HFFc6 (cell line): ENCODE measurements at regions not wholly inside any gene's neighbourhood (a gene's known extent, or its start where the extent isn't known, plus 50 kb on each side); places are given as distances from the start of the nearest gene placed in this dataset.

Experiments used
- DNase-seq: peaks from one replicate; pipeline ENCODE4 v3.0.0-alpha.2; 2018
- H3K27ac Mint-ChIP-seq: 2 replicates; pipeline ENCODE4 v1.8.0; 2020; ENCODE audit warnings: mild to moderate bottlenecking, mixed read lengths
- H3K27me3 Mint-ChIP-seq: 2 replicates; pipeline ENCODE4 v1.8.0; 2021; ENCODE audit warnings: mild to moderate bottlenecking, moderate library complexity, mixed read lengths; ENCODE audit not compliant: insufficient read depth
- H3K36me3 Mint-ChIP-seq: 2 replicates; pipeline ENCODE4 v1.8.0; 2021; ENCODE audit warnings: low read depth, mixed read lengths
- H3K4me1 Mint-ChIP-seq: 2 replicates; pipeline ENCODE4 v1.8.0; 2020; ENCODE audit warnings: low read depth, mixed read lengths
- H3K4me3 Mint-ChIP-seq: 2 replicates; pipeline ENCODE4 v1.8.0; 2020; ENCODE audit warnings: mild to moderate bottlenecking, moderate library complexity, mixed read lengths
- H3K9me3 Mint-ChIP-seq: 2 replicates; pipeline ENCODE4 v1.8.0; 2020; ENCODE audit warnings: mild to moderate bottlenecking, mixed read lengths
- TF ChIP-seq, protein P1 (sequence below): fragments of 200-600 bp; sonication (generic); IDR thresholded peaks from 2 replicates; pipeline ENCODE4 v1.5.0; 2021; ENCODE audit warnings: antibody characterized with exemption, mild to moderate bottlenecking

DNA sequence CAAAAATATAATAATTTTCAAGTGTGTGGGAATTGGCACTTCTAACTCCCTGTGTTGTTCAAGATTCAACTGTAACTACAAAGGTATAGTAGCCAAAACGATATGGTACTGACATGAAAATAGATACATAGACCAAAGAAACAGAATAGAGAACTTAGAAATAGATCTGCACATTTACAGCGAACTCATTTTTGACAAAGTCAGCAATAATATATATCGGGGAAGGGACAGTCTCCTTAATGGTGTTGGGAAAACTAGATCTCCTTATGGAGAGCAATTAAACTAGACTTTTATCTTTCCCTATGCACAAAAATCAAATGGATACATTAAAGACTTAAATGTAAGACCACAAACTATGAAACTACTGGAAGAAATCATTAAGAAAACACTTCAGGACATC is 1530.6 kb upstream of the SLC39A10 start:
- H3K27me3 Mint-ChIP-seq: no peaks in the 10 kb centered on the region
- H3K27ac Mint-ChIP-seq: no peak overlapping the region
- H3K9me3 Mint-ChIP-seq: peaks cover 44% of the 10 kb centered on the region
- no peak overlapping the region for H3K4me3 Mint-ChIP-seq
- H3K36me3 Mint-ChIP-seq: no peaks in the 10 kb centered on the region
- H3K4me1 Mint-ChIP-seq: no peaks in the 10 kb centered on the region
- no peak for DNase-seq
- TF ChIP-seq, protein P1, sequence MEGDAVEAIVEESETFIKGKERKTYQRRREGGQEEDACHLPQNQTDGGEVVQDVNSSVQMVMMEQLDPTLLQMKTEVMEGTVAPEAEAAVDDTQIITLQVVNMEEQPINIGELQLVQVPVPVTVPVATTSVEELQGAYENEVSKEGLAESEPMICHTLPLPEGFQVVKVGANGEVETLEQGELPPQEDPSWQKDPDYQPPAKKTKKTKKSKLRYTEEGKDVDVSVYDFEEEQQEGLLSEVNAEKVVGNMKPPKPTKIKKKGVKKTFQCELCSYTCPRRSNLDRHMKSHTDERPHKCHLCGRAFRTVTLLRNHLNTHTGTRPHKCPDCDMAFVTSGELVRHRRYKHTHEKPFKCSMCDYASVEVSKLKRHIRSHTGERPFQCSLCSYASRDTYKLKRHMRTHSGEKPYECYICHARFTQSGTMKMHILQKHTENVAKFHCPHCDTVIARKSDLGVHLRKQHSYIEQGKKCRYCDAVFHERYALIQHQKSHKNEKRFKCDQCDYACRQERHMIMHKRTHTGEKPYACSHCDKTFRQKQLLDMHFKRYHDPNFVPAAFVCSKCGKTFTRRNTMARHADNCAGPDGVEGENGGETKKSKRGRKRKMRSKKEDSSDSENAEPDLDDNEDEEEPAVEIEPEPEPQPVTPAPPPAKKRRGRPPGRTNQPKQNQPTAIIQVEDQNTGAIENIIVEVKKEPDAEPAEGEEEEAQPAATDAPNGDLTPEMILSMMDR: no peak

DNA sequence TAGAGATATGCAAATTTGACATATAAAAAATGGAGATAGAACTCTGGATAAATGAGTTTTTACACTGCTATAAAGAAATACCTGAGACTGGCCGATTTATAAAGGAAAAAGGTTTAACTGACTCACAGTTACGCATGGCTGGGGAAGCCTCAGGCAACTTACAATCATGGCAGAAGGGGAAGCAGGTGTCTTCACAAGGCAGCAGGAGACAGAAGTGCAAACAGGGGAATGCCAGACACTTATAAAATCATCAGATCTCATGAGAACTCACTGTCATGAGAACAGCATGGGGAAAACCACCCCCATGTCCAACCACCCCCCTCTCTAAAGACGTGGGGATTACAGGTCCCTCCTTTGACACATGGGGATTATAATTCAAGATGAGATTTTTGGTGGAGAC is 1540.2 kb upstream of the SLC39A10 start:
- Mint-ChIP-seq H3K4me1 (no peaks in the 10 kb centered on the region), H3K27me3 (no peaks in the 10 kb centered on the region), H3K27ac (no peak overlapping the region), H3K4me3 (no peak overlapping the region), H3K36me3 (0 out of 2 replicates have a peak, but pooled peaks cover 4% of the 10 kb centered on the region), H3K9me3 (peaks cover 33% of the 10 kb centered on the region)
- DNase-seq: no peak
- TF ChIP-seq, protein P1: no peak

DNA sequence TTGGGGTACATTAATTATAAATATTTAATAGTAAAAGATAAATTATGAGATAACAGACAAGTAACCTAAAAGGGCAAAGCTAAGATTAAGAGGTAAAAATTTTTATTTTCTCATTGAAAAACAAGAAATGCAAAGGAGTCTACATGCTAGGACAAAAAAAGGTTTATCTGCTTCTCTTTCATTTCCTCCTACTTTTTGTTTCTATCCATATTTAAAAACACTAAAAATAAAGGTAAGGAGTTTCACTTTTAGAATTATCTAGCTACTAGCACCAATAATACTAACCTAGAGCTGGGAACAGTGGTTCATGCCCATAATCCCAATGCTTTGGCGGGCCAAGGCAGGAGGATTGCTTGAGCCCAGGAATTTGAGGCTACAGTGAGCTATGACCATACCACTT is 1551.7 kb upstream of the SLC39A10 start:
- Mint-ChIP-seq H3K36me3 (no peaks in the 10 kb centered on the region), H3K4me3 (no peak overlapping the region), H3K4me1 (no peaks in the 10 kb centered on the region), H3K27ac (no peak overlapping the region), H3K9me3 (peaks cover 7% of the 10 kb centered on the region; the same call in 1 of the 2 replicates), H3K27me3 (no peaks in the 10 kb centered on the region)
- DNase-seq: no peak
- TF ChIP-seq, protein P1: no peak

DNA sequence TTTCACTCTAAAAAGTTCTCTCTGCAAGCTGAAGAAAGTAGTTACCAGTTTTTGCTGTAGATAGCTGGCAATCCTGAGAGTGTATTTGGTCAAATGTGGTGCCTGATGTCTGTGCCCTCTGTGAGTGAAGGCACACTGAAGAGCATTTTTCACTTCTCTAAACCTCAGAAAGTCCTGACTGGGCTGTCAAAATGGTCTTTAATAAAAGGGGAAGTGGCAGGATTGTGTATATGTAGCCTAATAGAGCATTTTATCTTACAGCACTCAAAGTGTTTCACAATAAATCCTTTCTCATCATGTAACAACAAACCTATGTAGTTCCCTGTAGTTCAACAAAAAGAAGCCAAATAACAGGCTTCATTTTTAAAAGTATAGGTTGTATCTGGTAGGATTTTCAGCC is 1552.3 kb upstream of the SLC39A10 start:
- TF ChIP-seq, protein P1: no peak
- Mint-ChIP-seq H3K36me3 (no peaks in the 10 kb centered on the region), H3K4me1 (no peaks in the 10 kb centered on the region), H3K9me3 (peaks cover 7% of the 10 kb centered on the region; the same call in 1 of the 2 replicates), H3K27me3 (no peaks in the 10 kb centered on the region), H3K27ac (no peak overlapping the region), H3K4me3 (no peak overlapping the region)
- no peak for DNase-seq

DNA sequence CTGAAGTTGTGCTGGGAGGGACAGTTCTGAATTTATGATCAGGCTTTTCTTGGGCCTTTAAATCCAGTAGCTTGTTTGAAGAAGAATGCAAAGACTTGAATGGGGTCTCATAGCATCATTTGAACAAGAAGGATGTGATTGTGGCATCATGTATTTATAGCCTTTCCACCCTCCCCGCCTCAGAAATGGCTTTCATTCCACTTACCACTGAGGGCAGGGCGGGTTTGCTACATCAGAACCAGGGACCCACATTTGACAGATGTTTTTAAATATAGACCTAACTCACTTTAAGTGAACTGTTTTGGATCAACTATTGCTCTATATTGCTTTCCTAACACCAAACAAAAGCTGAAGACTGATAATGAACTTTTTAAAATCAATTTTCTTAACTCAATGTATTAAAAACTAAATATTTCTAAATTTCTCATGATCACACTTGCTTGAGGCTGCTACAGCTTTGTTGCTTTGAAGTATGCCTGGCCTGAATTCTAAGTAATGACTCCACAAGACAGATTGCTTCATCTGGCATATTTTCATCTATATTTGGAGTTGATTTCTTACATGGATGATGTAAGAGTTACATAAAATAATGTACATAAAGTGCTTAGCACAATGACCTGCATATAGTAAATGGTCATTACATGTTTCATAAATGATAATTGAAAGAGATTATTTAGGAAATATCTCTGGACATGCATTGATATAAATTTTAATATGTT is 1552.9 kb upstream of the SLC39A10 start:
- peaks cover 11% of the 10 kb centered on the region; the same call in 1 of the 2 replicates for H3K9me3 Mint-ChIP-seq
- no peak overlapping the region for H3K27ac Mint-ChIP-seq
- no peaks in the 10 kb centered on the region for H3K36me3 Mint-ChIP-seq
- H3K4me1 Mint-ChIP-seq: no peaks in the 10 kb centered on the region
- TF ChIP-seq, protein P1: no peak
- no peak for DNase-seq
- no peak overlapping the region for H3K4me3 Mint-ChIP-seq
- H3K27me3 Mint-ChIP-seq: no peaks in the 10 kb centered on the region
